GM06990 (cell line): ENCODE measurements at regions not wholly inside any gene's neighbourhood (a gene's known extent, or its start where the extent isn't known, plus 50 kb on each side); places are given as distances from the start of the nearest gene placed in this dataset.
"Not testable (repeated sequence)": the region's sequence is repeated elsewhere in the genome, so short reads cannot be mapped to it uniquely, and the experiment has no call there.

Source experiments
- DNase-seq: peaks from one replicate; pipeline ENCODE4 v3.0.0-alpha.2; 2011; ENCODE audit not compliant: insufficient read length; ENCODE audit errors: extremely low read depth
- H3K27me3 ChIP-seq: replicated peaks from 2 replicates; pipeline ENCODE4 v1.6.0; 2011; ENCODE audit warnings: low read length; ENCODE audit not compliant: control insufficient read depth, insufficient read depth
- H3K36me3 ChIP-seq: 2 replicates; pipeline ENCODE4 v1.5.1; 2011; ENCODE audit warnings: low read length; ENCODE audit not compliant: control insufficient read depth, insufficient read depth
- H3K4me3 ChIP-seq: replicated peaks from 2 replicates; pipeline ENCODE4 v1.5.1; 2011; ENCODE audit warnings: low read depth, mild to moderate bottlenecking, control low read depth, low read length
- TF ChIP-seq, protein P1 (sequence below): IDR thresholded peaks from 2 replicates; pipeline ENCODE4 v1.5.1; 2011; ENCODE audit warnings: low read length, control low read depth, mild to moderate bottlenecking, inconsistent platforms; ENCODE audit not compliant: insufficient read depth, poor library complexity, severe bottlenecking

DNA sequence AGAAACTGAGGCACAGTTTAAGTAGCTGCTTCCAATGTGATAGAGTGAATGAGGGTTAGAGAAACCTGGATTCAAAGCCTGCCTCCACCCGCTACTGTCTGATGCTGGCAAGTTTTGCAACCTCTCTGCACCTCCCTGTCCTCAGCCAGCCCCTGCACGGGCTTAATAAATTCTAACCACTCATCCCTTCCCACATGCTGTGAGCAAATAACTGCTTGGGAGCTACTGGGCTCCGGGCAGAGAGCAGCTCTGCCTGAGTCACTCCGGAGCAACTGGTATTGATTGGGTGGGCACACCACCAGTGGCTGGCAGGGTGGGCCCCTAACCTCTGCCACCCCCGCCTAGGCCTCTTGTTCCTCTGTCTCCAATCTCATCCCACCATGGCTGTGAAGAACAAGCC is 104.3 kb upstream of the SYT13 start:
- Histone ChIP-seq H3K27me3 (peaks cover 1% of the 10 kb centered on the region), H3K36me3 (no peaks in the 10 kb centered on the region), H3K4me3 (no peak overlapping the region)
- DNase-seq = no peak
- TF ChIP-seq, protein P1, sequence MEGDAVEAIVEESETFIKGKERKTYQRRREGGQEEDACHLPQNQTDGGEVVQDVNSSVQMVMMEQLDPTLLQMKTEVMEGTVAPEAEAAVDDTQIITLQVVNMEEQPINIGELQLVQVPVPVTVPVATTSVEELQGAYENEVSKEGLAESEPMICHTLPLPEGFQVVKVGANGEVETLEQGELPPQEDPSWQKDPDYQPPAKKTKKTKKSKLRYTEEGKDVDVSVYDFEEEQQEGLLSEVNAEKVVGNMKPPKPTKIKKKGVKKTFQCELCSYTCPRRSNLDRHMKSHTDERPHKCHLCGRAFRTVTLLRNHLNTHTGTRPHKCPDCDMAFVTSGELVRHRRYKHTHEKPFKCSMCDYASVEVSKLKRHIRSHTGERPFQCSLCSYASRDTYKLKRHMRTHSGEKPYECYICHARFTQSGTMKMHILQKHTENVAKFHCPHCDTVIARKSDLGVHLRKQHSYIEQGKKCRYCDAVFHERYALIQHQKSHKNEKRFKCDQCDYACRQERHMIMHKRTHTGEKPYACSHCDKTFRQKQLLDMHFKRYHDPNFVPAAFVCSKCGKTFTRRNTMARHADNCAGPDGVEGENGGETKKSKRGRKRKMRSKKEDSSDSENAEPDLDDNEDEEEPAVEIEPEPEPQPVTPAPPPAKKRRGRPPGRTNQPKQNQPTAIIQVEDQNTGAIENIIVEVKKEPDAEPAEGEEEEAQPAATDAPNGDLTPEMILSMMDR = no peak

DNA sequence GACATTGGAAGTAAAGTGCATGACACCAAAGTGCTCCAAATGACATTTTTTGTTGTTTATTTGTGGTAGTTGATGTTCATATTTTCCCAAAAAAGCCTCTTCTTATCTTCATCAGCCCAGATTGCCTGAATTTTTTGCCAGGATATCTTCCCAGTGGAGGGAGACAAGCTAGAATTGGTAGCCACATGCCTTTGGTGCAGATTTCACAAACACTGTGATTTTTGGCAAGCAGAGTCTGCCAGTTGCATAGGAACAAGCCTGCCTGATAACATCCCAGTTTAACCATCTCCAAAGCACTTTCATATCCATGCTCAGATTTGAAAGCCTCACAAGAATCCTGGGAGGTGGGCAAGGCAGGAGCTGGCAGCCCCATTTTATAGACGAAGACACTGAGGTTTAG is 102.3 kb upstream of the SYT13 start:
- H3K36me3 ChIP-seq = no peaks in the 10 kb centered on the region
- TF ChIP-seq, protein P1 = no peak
- no peaks in the 10 kb centered on the region; the same call in none of the 2 replicates for H3K27me3 ChIP-seq
- no peak for DNase-seq
- no peak overlapping the region for H3K4me3 ChIP-seq

DNA sequence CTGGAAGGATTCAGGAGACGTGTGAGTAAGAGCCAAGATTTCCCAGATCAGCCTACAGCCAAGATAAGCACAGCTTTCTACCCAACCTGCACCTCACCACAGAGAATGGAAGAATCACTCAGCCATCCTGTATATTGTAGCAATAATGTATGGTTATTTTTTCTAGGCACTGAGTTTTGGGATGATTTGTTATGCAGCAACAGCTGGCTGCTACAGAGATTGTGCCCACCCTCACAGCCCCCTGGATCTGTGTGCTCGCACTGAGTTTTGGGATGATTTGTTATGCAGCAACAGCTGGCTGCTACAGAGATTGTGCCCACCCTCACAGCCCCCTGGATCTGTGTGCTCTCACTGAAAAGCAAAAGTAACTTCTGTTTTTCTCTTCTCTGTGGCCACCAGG is 101.7 kb upstream of the SYT13 start:
- H3K27me3 ChIP-seq = not testable (repeated sequence)

GRCh38 chr11:45386972-45387371 is 100.8 kb upstream of the SYT13 start:
- DNase-seq = no peak
- Histone ChIP-seq H3K36me3 (no peaks in the 10 kb centered on the region), H3K4me3 (no peak overlapping the region), H3K27me3 (no peaks in the 10 kb centered on the region; the same call in none of the 2 replicates)
- TF ChIP-seq, protein P1 = no peak

More for the DNA sequence above, 101.7 kb upstream of the SYT13 start:
- not testable (repeated sequence) for DNase-seq, H3K4me3 ChIP-seq, H3K36me3 ChIP-seq

DNA sequence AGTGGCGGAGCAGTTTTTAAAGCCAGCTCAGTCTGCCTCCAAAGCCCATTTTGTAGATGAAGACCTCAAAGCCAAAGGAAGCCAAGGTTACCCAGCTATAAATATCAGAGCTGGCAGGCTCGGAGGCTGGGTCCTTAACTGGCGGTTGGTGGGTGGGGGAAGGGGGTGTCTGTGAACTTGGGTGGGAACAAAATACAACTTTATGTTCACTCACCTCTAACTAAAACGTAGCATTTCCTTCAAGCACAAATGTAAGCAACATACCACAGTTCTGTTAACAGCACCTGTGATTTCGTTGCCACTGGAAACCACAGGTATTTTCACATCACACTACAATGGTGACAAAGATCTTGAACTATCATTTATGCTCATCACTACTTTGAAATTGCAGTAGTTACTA is 99.7 kb upstream of the SYT13 start:
- H3K27me3 ChIP-seq = no peaks in the 10 kb centered on the region; the same call in none of the 2 replicates
- no peak overlapping the region for H3K4me3 ChIP-seq
- TF ChIP-seq, protein P1 = no peak
- DNase-seq = no peak
- H3K36me3 ChIP-seq = no peaks in the 10 kb centered on the region

- TF ChIP-seq, protein P1 = no peak
- H3K4me3 ChIP-seq = no peak overlapping the region
- DNase-seq = no peak
- H3K36me3 ChIP-seq = no peaks in the 10 kb centered on the region
- no peaks in the 10 kb centered on the region; the same call in none of the 2 replicates for H3K27me3 ChIP-seq
These were observed 99.3 kb upstream of the SYT13 start for GRCh38 chr11:45385423-45385822.
